NB4 (cell line): ENCODE measurements at regions not wholly inside any gene's neighbourhood (a gene's known extent, or its start where the extent isn't known, plus 50 kb on each side); places are given as distances from the start of the nearest gene placed in this dataset.
"Not testable (repeated sequence)": the region's sequence is repeated elsewhere in the genome, so short reads cannot be mapped to it uniquely, and the experiment has no call there.

Experiments
- DNase-seq: peaks from one replicate; pipeline ENCODE4 v3.0.0; 2010; ENCODE audit warnings: low read depth
- H3K4me3 ChIP-seq: one replicate; pipeline ENCODE4 v1.5.1; 2011; ENCODE audit warnings: mild to moderate bottlenecking, low read depth, low read length, moderate library complexity
- CTCF ChIP-seq: IDR thresholded peaks from one replicate; pipeline ENCODE4 v1.5.1; 2012; ENCODE audit warnings: low read depth, low read length
- MYC ChIP-seq: IDR thresholded peaks from 2 replicates; pipeline ENCODE4 v1.6.1; 2011; ENCODE audit warnings: low read depth, low read length
- POLR2A ChIP-seq: IDR thresholded peaks from 2 replicates; pipeline ENCODE4 v1.6.1; 2011; ENCODE audit warnings: mild to moderate bottlenecking; ENCODE audit not compliant: insufficient read length; ENCODE audit errors: extremely low read depth
- TF ChIP-seq, protein P1 (sequence below): IDR thresholded peaks from 2 replicates; pipeline ENCODE4 v1.6.1; 2011; ENCODE audit warnings: low read depth, low read length

DNA sequence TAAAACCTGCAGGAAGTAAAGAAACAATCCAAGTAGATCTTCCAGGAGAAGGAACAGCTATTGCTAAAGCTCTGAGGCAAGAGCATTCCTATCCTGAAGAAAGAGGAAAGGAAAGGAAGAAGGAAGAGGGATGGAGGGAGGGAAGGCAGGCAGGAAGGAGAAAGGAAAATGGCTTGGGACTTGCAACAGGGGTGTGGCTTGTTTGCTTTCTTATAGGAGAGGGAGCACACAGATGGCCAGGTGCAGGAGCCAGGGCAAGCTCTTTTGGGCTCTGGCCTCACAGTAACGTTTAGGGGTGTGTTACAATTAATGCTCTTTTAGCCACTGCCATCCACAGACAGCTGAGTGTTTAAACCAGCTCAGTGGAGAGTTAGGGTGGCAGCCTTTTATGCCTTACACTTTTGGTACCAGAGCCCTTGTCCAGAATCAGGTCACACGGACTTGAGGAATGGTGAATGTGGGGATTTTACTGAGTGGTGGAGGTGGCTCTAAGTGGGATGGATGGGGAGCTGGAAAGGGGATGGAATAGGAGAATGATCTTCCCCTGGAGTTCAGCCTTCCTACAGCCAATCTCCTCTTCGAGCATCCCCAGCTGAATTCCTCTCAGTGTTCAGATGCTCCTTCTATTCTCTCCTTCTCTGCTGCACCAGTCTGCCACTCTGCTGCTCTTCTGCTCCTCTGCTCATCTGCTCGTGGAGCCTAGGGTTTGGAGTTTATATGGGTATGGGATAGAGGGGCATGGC lies 108.7 kb upstream of the SLC39A10 start:
- H3K4me3 ChIP-seq = no peak overlapping the region
- DNase-seq = no peak
- TF ChIP-seq MYC (no peak), POLR2A (no peak), CTCF (no peak)
- TF ChIP-seq, protein P1, sequence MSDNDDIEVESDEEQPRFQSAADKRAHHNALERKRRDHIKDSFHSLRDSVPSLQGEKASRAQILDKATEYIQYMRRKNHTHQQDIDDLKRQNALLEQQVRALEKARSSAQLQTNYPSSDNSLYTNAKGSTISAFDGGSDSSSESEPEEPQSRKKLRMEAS = no peak

GRCh38 chr2:195547268-195547840 lies 109.7 kb upstream of the SLC39A10 start:
- not testable (repeated sequence) for H3K4me3 ChIP-seq, DNase-seq

DNA sequence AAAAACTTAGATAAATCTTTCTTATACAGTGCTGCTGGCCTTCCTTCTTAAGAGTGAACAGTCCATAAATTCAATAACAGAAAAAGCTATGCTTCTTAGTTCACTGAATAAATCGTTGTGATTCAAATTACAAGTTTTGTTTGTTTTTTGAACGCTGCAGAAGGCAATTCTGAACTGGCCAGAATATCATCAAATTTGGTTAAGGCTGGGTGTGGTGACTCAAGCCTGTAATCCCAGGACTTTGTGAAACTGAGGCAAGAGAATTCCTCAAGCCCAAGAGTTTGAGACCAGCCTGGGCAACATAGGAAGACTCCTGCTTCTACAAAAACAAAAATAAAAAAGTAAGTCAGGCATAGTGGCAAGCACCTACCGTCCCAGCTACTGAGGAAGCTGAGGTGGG lies 111.2 kb upstream of the SLC39A10 start:
- TF ChIP-seq POLR2A (no peak), CTCF (no peak), MYC (no peak)
- TF ChIP-seq, protein P1 = no peak

DNA sequence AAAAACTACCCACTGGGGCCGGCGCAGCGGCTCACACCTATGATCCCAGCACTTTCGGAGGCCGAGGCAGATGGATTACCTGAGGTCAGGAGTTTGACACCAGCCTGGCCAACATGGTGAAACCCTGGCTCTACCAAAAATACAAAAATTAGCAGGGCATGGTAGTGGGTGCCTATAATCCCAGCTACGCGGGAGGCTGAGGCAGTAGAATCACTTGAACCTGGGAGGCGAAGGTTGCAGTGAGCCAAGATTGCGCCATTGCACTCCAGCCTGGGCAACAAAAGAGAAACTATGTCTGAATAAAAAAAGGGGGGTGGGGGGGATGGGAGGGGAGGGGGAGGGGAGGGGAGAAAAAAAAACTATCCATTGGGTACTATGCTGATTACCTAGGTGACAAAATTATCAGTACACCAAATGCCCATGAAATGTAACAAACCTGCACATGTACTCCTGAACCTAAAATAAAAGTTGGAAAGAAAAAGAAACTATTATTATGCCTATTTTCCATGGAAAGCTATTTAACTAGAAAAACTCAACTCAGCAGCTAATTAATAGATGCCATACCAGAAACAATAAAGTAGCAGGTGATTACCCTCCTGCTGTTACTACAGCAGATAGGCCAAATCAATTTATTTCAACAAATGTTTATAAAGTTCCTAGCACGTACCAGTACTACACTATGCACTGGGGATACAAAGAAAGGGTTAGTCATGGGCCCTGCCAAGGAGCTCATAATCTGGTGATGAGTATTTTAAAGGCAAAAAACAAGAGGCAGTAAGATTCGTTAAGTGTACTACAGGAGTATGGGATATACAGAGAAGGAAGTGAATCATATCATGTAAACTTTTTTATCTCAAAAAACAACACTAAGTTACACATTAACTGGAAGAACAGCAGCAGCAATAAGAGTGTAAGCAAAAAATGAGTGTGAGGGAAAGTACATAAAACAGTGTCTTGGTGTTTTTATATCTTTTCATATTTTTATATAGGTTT lies 112.8 kb upstream of the SLC39A10 start:
- TF ChIP-seq, protein P1 = no peak
- no peak for TF ChIP-seq CTCF
- no peak for TF ChIP-seq MYC
- no peak for TF ChIP-seq POLR2A
- no peak overlapping the region for H3K4me3 ChIP-seq
- DNase-seq = peak; percentile 56

More for the DNA sequence above, 111.2 kb upstream of the SLC39A10 start:
- DNase-seq = no peak
- H3K4me3 ChIP-seq = no peak overlapping the region

DNA sequence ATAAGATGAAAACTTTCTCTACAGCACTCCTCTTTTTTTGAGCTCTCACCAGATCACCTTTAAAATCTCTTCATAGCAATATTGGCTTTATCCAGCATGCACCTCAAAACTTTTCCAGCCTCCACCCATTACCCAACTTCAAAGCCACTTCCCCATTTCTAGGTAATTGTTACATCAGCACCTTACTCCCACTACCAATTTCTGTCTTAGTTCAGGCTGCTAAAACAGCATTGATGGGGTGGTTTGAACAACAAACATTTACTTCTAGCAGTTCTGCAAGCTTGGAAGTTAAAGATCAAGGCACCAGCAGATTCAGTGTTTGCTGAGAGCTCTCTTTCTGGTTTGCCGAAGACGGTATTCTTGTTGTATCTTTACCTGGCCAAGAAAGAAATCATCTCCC lies 114.0 kb upstream of the SLC39A10 start:
- no peak overlapping the region for H3K4me3 ChIP-seq
- peak; percentile 87 for DNase-seq
- TF ChIP-seq, protein P1 = no peak
- TF ChIP-seq MYC = peak; percentile 65; the same call in 1 of the 2 replicates

- DNase-seq = no peak
- TF ChIP-seq POLR2A (no peak), CTCF (no peak), MYC (no peak)
- TF ChIP-seq, protein P1 = no peak
- H3K4me3 ChIP-seq = no peak overlapping the region
Measured at GRCh38 chr2:195542067-195542466, 115.0 kb upstream of the SLC39A10 start.
